Right lobe of liver (tissue), 6 donors: ENCODE measurements at regions not wholly inside any gene's neighbourhood (a gene's known extent, or its start where the extent isn't known, plus 50 kb on each side); places are given as distances from the start of the nearest gene placed in this dataset.

ENCODE experiments used
- ATAC-seq, 4 donors: fragments of 200-7000 bp; cut with Tn5 transposase; one replicate each; pipeline ENCODE4 v1.9.1; 2020; ENCODE audit warnings: mild to moderate bottlenecking in 4 of 4, moderate library complexity in 4 of 4
- DNase-seq, 3 donors: peaks; one replicate each; pipeline ENCODE4 v3.0.0-alpha.2; 2020
- H3K27ac ChIP-seq, 3 donors: fragments of 200-600 bp; one replicate each; pipeline ENCODE4 v1.8.0; 2022
- H3K27me3 ChIP-seq, 2 donors: fragments of 200-600 bp; one replicate each; pipeline ENCODE4 v1.8.0; 2022
- H3K36me3 ChIP-seq, 4 donors: fragments of 200-600 bp; sonication (generic) in 1 of 4; one replicate each; pipeline versions ENCODE4 v1.5.1 to v1.8.0; 2017 to 2022; ENCODE audit warnings: control low read depth in 1 of 4
- H3K4me1 ChIP-seq, 4 donors: fragments of 200-600 bp; sonication (generic) in 1 of 4; one replicate each; pipeline versions ENCODE4 v1.5.1 to v1.8.0; 2017 to 2022; ENCODE audit warnings: control low read depth in 1 of 4
- H3K4me3 ChIP-seq, 3 donors: fragments of 200-600 bp; one replicate each; pipeline ENCODE4 v1.8.0; 2022
- H3K9me3 ChIP-seq, 4 donors: fragments of 200-600 bp; sonication (generic) in 1 of 4; one replicate each; pipeline versions ENCODE4 v1.5.1 to v1.8.0; 2017 to 2022; ENCODE audit warnings: control low read depth in 1 of 4
- CTCF ChIP-seq, 4 donors: fragments of 200-600 bp in 3 of 4; fragments of 450-650 bp in 1 of 4; IDR thresholded peaks; one replicate each; pipeline versions ENCODE4 v1.5.1 to v1.8.0; 2016 to 2022; ENCODE audit warnings: antibody characterized with exemption in 4 of 4, mild to moderate bottlenecking in 2 of 4
- POLR2A ChIP-seq: fragments of 450-650 bp; IDR thresholded peaks from one replicate; pipeline ENCODE4 v1.6.1; 2017; ENCODE audit warnings: antibody characterized with exemption, mild to moderate bottlenecking
- WGBS: methylation state at CpG from one replicate; pipeline ENCODE4 v1.1.6; 2018; ENCODE audit warnings: low coverage, low lambda C conversion rate; ENCODE audit not compliant: insufficient coverage; ENCODE audit errors: missing lambda C conversion rate; 5-methylcytosine and 5-hydroxymethylcytosine counted together
- intact Hi-C, 2 donors: fragments of 100-400 bp; cut with DNase I; formaldehyde crosslinking; loops; one replicate each; pipeline versions ENCODE4 v1.11.2 to v1.14.1; 2022
- donor health status: DM: no; HTN: yes; CAD: no.
- donor health status: DM: no; HTN: no; CAD: no.
- donor health status: DM: no; HTN: no; CAD: no.
- donor health status: DM: no; HTN: yes; CAD: no.
- donor health status: DM: no; HTN: yes; CAD: no.

DNA sequence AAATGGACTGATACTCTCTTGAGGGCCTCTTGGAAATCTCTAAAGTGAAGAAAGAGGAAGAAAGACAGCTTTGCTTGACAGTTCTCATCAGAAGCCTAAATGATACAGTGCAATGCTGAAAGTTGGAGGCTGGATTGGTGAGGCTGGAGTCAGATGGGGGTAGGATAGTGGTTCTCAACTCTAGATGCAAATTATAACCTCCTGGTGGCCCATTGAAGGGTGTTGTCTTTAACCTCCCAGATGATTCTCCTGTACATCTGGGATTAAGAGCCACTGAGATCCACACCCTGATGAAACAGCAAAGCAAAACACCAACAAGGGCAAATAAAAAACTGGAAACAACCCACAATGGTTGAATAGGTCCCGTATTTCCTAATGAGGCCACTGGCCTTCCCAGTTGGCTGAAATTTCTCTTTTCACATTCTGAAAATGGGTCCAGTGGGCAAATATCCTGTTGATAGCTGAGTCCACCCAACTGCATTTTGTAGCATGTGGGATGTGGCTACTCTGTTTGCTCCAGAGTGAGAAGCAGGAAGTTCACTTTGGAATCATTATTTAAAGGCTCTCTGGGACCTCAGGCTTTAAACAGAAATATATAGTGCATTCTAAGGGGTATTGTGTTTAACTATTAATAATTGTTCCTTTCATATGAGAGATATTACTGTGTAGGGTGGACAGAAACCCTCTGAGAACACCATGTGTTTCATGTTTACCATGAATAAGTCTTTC, 208.1 kb downstream of the SOX4 start:
- DNase-seq = no peak
- no peaks in the 10 kb centered on the region for H3K4me1 ChIP-seq
- no peak overlapping the region for H3K4me3 ChIP-seq
- no peak overlapping the region for H3K27ac ChIP-seq
- no peaks in the 10 kb centered on the region for H3K9me3 ChIP-seq
- 13% methylated on average over 1 of the region's 1 CpG for WGBS
- intact Hi-C loops = no loop called here
- no peak for ATAC-seq
- no peaks in the 10 kb centered on the region for H3K36me3 ChIP-seq
- TF ChIP-seq CTCF (IDR thresholded peaks at IDR 0.05) = no peak
- TF ChIP-seq POLR2A = no peak
- no peaks in the 10 kb centered on the region for H3K27me3 ChIP-seq

DNA sequence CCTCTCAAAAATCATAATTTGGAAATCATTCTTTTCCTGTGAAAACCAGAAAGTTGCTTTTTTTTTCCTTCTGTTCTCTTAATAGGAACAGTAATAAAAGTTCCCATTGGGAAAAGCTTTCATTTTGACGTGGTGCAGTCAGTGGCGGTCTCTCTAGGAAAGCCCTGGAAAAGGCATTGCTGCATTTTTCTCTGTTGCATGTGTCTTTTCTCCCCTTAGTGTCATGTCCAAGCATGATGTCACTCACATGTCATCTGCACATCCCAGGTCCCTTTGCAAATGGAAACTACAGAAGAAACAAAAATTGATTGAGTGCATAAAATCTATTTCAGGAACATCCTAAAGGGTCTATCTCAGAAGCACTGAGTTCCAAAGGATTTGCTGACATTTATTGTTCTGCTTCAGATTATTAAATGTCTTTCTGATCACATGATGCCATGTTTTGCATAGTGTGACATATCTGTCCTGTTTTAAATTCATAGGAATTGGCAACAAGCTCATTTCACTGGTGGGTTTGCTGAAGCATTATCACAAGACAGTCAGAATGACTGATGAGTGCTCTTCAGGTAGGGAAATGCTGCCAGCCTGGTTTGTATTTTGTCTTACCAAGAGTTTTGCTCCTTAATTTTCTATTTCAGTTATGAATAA, 208.7 kb downstream of the SOX4 start:
- Histone ChIP-seq H3K36me3 (no peaks in the 10 kb centered on the region), H3K9me3 (no peaks in the 10 kb centered on the region), H3K27me3 (no peaks in the 10 kb centered on the region), H3K27ac (no peak overlapping the region), H3K4me1 (no peaks in the 10 kb centered on the region), H3K4me3 (no peak overlapping the region)
- intact Hi-C loops = no loop called here
- TF ChIP-seq POLR2A = no peak
- 55% methylated on average over 2 of the region's 2 CpGs for WGBS
- DNase-seq (no peak), ATAC-seq (no peak)

DNA sequence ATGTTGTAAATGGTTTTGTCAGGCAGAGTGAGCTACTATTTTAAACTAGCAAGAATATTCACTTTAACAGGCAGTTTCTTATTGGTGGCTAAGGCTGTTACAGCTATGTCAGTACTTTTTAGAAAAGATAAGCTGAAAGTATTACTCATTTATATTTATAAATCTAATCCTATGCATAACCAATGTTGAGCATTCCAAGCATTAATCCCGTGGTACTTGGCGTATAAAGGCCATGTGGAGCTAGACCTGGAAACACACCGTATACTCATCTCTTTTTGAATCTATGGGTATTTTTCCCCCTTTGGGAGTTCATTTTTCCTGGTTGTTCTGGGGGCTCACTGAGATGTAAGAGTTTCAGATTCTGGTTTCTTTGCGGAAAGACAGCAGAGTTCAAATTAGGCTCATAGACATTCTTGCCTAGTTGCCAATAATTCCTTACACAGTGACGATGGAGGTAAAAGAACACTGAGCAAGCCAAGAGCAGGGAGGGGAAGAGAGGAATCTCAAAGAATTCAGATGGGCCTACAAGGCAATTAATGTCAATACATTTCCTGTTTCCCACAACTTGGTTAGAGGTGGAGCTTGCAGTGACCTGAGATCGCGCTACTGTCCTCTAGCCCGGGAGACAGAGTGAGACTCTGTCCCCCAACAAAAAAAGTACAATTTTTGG, 211.5 kb downstream of the SOX4 start:
- TF ChIP-seq POLR2A (no peak), CTCF (IDR thresholded peaks at IDR 0.05) (no peak)
- no peaks in the 10 kb centered on the region for H3K4me1 ChIP-seq
- no peak overlapping the region for H3K4me3 ChIP-seq
- ATAC-seq (no peak), DNase-seq (no peak)
- no peaks in the 10 kb centered on the region for H3K36me3 ChIP-seq
- H3K9me3 ChIP-seq = no peaks in the 10 kb centered on the region
- no peak overlapping the region for H3K27ac ChIP-seq
- WGBS = 83% methylated on average over 5 of the region's 8 CpGs
- H3K27me3 ChIP-seq = no peaks in the 10 kb centered on the region
- intact Hi-C loops = no loop called here

DNA sequence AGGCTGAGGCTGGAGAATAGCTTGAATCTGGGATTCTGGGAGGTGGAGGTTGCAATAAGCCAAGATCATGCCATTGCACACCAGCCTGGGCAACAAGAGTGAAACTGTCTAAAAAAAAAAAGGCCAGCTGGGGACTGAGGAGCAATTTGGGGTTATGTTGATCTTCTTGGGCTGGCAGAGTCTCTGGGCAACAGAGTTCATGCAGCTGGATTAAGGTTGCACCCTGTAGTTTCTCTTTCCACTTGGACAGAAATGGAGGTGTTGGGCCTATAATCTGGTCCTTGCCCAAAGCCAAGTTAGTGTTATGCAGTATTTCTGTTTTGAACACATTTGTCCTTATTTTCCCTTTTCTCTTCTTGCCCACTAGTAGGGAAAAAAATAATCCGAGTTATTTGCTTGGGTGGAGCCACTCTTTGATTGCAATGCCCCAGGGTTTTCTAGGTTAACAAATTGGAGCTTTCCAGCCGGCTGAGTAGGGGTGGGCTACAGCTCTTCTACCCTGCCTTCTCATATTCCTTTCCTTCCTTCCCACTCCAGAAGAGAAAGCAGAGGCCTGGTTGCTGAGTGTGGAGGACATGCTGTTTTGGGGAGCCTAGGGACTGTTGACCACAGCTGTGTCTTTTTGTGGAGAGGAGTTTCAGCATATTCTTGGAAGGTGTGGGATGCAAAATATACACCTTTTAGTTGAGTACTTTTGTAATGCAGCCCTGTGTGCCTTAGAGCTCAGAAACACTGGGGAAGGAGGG, 213.9 kb downstream of the SOX4 start:
- no peak overlapping the region for H3K27ac ChIP-seq
- ATAC-seq (no peak), DNase-seq (no peak)
- no peaks in the 10 kb centered on the region for H3K27me3 ChIP-seq
- no peaks in the 10 kb centered on the region for H3K4me1 ChIP-seq
- intact Hi-C loops = no loop called here
- no peak overlapping the region for H3K4me3 ChIP-seq
- no peaks in the 10 kb centered on the region for H3K36me3 ChIP-seq
- 83% methylated on average over 1 of the region's 2 CpGs for WGBS
- no peak for TF ChIP-seq CTCF (IDR thresholded peaks at IDR 0.05)
- TF ChIP-seq POLR2A = no peak
- no peaks in the 10 kb centered on the region for H3K9me3 ChIP-seq
